Cardiac septum (tissue), 1 donor: ENCODE measurements at regions not wholly inside any gene's neighbourhood (a gene's known extent, or its start where the extent isn't known, plus 50 kb on each side); places are given as distances from the start of the nearest gene placed in this dataset.
"Not testable (repeated sequence)": the region's sequence is repeated elsewhere in the genome, so short reads cannot be mapped to it uniquely, and the experiment has no call there.

Experiments
- DNase-seq: peaks from one replicate; pipeline ENCODE4 v3.0.0-alpha.2; 2020; ENCODE audit warnings: low spot score
- intact Hi-C: fragments of 100-400 bp; cut with DNase I; formaldehyde crosslinking; loops from one replicate; pipeline ENCODE4 v1.14.0; 2022
- donor health status: DM: no; HTN: no; CAD: no.

DNA sequence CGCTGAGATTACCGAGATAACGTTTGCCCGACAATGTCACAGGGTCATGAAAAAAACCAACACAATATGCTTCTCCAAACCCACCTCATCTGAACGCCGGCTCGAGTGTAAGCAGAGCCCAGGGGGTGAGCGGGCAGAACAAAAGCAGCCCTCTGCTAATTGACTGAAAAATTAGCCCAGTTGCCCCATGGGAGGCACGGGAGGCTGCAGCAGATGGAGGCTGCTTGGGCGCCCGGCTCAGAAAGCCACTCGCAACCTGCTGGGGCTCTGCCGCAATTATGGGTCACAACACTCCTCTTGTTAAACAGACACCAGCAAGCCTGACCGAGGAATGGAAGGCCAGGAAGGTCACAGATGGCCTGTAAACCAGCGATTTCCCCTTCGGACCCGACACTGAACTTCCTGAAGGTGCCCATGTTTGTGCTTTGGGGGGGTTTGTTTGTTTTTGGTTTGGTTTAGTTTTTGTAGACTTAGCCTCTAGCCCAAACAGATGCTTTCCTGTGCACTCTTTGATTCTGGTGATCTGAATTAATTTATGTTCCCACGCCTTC, 104.6 kb upstream of the IRX1 start:
- intact Hi-C loops: no loop called here
- no peak for DNase-seq

DNA sequence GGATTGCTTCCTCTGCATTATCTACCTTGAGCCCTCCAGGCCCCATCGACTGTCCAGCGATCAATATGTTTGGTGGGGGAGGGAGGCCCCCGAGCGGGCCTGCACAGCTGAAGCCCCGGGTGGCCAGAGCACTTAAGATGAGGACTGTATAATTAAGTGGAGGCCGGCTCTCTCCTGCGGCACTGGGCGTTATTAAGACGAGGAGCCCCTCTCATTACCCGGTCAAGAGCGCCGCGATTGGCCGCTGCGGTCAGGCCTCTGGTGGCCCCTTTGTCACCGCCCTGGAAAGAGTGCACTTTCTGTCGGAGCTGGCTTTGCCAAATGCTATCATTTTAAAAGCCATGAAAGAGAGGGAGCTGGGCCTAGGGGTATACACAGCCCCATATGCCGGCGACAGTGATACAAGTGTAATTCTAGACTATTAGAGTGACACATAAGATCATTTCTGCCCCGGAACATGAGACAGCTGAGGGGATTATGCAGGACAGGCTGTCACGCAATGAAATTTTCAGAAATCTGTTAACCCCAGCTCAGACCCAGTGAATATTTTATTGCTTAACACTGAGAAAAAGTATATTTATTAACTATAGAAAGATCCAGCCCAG, 106.3 kb upstream of the IRX1 start:
- DNase-seq: no peak
- intact Hi-C loops: no loop called here

DNA sequence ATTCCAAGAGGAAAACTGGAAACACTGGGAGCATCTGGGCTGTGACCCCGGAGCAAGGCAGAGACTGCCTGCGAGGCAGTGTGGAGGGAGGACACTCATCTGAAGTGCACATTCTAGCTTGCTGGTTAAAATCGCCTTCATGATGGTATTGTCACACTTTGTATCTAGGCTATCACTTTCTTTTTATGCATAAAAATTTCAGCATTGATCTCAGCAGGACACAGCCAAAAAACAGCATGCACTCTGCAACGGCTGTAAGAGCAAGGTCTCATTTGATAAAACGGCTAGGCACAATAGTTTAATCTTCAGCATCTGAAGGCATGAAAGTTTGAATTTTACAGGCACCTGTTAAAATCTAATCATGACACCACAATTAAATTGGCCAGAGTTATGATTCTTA, 110.8 kb upstream of the IRX1 start:
- no peak for DNase-seq
- intact Hi-C loops: no loop called here

DNA sequence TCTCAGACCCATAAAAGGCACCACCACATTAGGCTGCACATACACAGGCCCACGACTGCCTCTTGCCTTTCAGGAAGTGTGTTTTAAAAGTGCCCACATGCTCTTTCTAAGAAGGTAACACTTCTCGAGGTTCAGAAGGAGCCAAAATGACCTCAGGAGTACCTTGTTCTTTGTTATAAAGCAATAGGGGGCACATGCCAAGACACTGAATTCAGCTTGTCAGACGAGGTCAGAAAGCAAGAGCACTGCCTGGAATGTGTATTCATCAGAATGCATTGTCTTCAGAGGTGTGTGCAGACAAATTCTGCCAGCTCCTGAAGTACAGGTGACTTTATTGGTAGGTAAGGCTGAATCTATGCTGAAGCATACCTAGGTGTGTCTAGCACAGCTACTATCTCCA, 114.5 kb upstream of the IRX1 start:
- DNase-seq: no peak
- intact Hi-C loops: no loop called here

- intact Hi-C loops: no loop called here
- DNase-seq: no peak
These were observed 120.0 kb upstream of the IRX1 start for GRCh38 chr5:3475674-3476073.

GRCh38 chr5:3466392-3466791, 129.2 kb upstream of the IRX1 start:
- DNase-seq: no peak
- intact Hi-C loops: no loop called here

- intact Hi-C loops: no loop called here
- no peak for DNase-seq
These were observed 135.2 kb upstream of the IRX1 start for GRCh38 chr5:3460416-3460815.

GRCh38 chr5:3456121-3456681, 139.4 kb upstream of the IRX1 start:
- no peak for DNase-seq
- intact Hi-C loops: no loop called here

DNA sequence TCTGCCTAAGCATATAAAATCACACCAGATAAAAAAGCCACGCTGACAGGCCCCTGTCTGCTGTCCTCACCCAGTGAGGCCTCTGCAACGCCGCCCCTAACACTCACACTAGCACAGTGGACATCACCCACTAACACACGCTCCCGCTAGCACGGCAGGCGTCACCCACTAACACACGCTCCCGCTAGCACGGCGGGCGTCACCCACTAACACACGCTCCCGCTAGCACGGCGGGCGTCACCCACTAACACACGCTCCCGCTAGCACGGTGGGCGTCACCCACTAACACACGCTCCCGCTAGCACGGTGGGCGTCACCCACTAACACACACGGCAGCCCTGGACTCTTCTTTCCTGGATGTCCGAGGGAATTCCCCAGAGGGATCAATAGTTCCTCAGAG, 141.6 kb upstream of the IRX1 start:
- DNase-seq, intact Hi-C loops: not testable (repeated sequence)

DNA sequence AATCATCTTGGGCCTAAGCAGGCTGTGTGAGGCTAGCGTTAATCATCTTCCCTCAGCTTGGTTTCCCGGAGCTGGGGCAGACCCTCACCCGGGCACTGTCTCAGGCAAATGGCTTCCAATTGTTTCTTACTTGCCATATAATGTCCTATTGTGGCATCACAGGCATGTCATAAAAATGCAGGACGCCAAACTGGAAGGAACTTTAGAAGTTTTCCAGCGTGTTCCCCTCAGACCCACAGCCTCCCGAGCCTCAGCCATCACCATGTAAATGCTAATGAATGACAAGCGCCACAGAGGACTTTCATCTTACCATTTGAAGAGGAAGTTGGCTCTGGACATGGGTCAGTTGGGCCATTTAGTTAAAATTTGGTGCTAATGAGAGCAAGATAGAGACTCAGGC, 143.0 kb upstream of the IRX1 start:
- DNase-seq: no peak
- intact Hi-C loops: no loop called here

GRCh38 chr5:3451961-3452360, 143.7 kb upstream of the IRX1 start:
- intact Hi-C loops: no loop called here
- no peak for DNase-seq

DNA sequence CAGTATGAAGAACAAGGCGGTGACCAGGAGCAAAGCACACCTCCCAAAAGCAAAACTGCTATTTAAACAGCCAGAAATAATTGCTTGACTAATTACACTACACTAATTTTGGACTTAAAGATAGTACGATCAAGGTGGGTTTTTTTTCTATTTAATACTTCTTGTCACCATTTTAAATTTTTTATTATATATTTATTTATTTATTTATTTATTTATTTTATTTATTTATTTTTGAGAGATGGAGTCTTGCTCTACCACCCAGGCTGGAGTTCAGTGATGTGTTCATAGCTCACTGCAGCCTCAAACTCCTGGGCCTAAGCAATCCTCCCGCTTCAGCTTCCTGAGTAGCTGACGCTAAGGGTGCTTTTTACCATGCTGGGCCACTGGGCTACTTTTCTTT, 146.2 kb upstream of the IRX1 start:
- DNase-seq: no peak
- intact Hi-C loops: no loop called here

DNA sequence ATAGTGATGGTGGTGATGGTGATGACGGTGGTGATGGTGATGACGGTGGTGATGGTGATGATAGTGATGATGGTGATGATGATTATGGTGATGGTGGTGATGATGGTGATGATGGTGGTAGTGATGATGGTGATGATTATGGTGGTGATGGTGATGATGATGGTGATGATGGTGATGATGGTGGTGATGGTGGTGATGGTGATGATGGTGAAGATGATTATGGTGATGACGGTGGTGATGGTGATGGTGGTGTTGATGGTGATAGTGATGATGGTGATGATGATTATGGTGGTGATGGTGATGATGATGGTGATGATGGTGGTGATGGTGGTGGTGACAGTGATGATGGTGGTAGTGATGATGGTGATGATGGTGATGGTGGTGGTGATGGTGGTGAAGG, 149.2 kb upstream of the IRX1 start:
- intact Hi-C loops: no loop called here
- DNase-seq: no peak

DNA sequence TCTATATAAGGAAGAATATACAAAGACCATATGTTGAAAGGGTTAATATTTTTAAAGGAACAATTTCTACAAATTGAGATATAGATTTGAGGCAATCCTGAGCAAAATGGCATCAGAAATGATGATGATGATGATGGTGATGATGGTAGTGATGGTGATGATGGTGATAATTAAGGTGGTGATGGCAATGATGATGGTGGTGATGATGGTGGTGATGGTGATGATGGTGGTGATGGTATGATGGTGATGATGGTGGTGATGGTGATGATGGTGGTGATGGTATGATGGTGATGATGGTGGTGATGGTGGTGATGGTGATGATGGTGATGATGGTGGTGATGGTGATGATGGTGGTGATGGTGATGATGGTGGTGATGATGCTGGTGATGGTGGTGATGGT, 150.1 kb upstream of the IRX1 start:
- DNase-seq, intact Hi-C loops: not testable (repeated sequence)

DNA sequence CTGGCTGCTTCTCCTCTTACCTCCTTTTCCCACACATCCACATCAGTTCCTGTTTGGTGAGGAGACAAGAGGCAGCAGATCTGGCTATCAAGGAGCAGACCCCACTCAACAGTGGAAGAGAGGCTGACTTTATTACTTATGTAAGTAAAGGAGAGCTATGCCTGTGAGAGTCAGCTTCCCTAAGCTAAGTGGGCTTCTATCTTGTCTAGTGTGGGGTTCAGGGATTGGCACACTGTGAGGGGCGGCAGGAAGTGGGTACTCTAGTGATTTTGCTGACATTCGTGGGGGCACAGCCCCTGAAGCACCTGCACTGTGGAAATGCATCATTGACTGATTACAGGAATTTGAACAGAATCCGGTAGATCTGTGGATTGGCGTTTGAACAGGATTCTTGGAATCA, 163.5 kb upstream of the IRX1 start:
- intact Hi-C loops: no loop called here
- no peak for DNase-seq

GRCh38 chr5:3430691-3431090, 164.9 kb upstream of the IRX1 start:
- intact Hi-C loops: no loop called here
- no peak for DNase-seq

DNA sequence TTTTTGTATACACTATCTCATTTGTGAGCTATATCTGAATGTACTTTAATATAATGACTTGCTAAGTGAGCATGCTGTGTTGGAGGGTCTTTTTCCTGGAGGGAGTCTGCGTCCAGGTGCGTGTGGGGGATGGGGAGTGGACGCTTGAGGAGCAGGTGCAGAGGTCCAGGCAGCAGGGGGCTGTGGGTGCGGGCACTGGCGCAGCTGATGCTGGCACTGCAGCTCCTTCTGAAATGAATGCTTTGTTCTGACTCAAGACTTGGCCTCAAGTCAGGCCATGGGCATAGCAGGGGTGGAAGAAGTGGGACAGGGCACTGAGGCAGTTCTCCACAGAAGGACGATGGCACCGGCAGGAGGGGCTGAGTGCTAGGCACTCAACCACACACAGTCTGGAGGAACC, 165.7 kb upstream of the IRX1 start:
- DNase-seq: no peak
- intact Hi-C loops: no loop called here

GRCh38 chr5:3428334-3428733, 167.3 kb upstream of the IRX1 start:
- intact Hi-C loops: no loop called here
- DNase-seq: no peak

DNA sequence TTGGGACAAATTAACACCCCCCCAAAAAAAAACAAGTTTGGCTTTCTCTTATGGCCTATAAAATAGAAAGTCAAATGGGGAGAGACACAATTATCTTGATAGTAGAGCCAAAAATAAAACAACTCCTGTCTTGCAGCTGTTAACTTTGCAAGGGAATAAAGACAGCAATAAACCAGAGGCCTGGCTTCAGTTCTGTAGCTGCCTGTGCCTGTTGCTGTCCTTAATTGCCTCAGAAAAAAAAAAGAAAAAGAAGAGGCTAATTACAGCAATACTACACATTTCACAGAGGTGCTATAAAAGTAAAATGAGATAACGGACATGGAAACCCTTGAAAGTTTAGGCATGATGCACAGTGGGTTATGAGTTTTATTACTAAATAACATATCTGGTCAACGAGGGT, 170.7 kb upstream of the IRX1 start:
- intact Hi-C loops: no loop called here

DNA sequence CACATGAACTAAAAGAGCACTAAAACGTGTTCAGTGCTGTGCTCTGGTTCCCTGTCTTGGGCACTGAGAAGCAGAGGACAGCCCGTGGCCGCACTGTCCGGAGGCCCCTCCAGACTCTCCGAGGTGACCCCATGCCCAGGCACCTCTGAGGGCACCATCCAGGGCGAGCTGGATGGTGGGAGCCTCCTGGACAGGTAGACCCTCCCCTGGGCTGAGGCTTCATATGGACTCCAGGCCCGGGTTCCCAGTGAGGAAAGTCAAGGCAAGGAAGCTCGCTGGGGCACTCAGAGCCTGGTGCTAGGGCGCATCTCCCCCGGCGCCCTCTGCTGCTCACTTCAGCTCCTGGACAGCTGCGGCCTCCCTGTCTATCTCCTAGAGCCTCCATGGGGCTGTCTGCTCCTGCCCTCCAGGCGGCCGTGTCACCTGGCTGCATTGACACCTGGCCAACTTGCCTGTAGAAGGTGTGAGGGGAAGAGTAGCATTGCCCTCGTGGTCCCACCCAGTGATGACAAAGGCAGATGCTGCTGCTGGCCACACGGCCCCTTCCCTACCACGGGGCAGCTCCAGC, 178.2 kb upstream of the IRX1 start:
- intact Hi-C loops: no loop called here
- no peak for DNase-seq

More for the DNA sequence above, 170.7 kb upstream of the IRX1 start:
- no peak for DNase-seq

DNA sequence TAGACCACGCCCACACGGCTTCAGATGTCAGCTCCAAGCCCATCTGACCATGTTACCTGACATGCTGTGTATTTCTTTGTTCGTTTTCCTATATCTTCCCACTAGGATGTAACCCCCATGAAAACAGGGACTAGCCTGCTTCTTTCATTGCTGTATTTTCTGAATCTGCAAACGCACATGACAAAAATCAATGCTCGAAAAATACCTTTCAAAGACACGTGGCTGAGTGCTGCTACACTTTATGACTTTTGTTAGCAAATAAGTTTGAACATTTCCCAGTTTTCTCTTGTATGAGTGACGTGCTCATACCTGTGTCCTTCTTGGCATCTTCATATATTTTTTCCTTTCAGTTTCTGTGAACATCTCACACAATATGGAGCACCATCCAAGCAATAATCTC, 181.3 kb upstream of the IRX1 start:
- no peak for DNase-seq
- intact Hi-C loops: no loop called here

DNA sequence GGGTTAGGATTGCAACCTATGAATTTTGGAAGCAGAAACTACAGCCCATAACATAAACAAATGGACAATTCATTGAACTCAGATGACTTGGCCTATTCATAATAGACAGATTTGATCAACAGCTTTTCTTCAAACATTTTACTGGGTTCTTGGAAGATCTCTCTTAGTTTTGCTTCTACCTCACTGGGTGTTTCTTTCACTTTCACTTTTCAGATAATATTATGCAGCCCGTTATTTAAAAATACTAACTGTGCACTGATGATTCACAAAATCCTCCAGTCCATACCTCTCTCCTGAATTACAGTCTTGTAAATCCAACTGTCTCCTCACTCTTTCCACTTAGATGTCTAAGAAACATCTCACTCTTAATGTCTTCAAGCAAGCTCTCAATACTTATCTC, 183.5 kb upstream of the IRX1 start:
- intact Hi-C loops: no loop called here
- no peak for DNase-seq
